Stimulated activated CD4-positive, alpha-beta T cell treated with anti-CD3 and anti-CD28 coated beads, Interleukin-1b, Interleukin-23, amount 100 ng/mL, for 1 hour (primary cell): ENCODE measurements at regions not wholly inside any gene's neighbourhood (a gene's known extent, or its start where the extent isn't known, plus 50 kb on each side); places are given as distances from the start of the nearest gene placed in this dataset.

Experiments
- DNase-seq, 2 donors: peaks; one replicate each; pipeline ENCODE4 v3.0.0-alpha.2; 2020; ENCODE audit warnings: low read depth in 2 of 2

DNA sequence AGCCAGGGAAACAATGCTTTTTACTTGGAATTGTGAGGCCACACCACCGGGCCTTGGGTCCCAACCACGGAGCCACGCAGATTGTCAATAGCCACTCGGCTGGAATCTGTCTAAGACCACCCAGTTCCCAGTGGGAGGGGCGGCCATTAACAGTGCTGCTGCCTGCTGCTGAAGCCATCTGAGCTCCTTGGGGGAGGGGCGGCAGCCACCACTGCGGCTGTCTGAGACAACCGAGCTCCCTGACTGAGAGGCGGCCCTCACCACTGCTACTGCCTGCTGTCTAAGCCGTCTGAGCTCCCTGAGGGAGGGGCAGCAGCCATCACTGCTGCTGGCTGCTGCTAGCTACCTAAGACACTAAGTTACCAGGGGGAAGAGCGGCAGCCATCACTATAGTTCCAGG lies 64.3 kb downstream of the DMRTA2 start:
- DNase-seq, result no peak

DNA sequence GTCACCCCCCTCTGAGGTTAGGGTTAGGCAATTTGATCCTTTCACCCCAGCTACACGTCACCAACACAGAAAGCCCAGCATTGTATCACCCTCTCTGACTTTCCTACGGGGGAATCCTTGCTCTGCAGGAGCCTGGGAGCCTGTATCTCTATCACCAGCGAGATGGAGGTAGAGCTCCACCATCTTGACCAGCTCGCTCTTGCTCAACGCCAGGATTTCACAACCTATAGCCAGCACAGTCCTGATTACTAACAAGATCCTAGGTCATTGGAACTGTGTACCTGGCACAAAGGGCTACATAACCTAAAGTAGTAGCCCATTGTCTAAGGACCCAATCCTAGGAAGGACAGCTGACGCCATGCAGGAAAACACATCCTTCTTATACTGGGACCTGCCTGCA lies 66.1 kb downstream of the DMRTA2 start:
- no peak for DNase-seq

DNA sequence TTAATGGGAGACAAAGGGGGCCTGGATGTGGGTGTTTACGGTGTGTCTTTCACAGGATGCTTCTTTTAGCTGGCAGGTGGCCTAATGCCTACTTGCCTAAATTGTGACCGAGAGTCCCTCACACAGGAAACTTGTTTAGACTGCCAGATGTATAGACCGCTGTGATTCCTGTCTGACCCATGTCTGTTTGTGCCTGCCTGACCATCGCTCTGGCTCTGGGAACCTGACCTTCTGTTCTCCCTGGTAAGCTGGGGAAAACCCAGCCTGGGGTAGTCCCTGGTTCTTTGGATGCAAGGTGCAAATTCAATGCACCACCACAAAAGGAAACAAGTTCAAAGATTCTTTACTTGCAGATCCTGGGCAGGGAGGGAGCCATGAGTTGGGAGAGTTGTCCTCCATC lies 68.4 kb downstream of the DMRTA2 start:
- no peak for DNase-seq

DNA sequence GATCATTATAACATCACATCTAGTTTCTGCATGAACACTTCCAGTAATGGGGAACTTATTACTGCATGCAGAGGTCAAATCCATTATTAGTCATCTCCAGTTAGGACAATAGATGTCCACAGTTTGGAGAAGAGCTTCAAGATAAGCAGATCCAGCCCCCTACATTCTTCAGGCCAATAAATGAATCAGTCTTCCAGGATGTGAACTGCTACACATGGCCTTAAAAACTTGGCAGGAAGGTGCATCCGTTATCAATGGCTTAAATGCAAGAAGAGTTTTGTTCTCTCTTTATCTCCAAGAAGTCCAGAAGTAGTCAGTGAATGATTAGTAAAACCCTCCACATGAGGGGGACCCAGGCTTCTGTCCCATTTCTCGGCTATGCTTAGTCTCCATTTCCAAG lies 70.8 kb downstream of the DMRTA2 start:
- DNase-seq, result no peak

DNA sequence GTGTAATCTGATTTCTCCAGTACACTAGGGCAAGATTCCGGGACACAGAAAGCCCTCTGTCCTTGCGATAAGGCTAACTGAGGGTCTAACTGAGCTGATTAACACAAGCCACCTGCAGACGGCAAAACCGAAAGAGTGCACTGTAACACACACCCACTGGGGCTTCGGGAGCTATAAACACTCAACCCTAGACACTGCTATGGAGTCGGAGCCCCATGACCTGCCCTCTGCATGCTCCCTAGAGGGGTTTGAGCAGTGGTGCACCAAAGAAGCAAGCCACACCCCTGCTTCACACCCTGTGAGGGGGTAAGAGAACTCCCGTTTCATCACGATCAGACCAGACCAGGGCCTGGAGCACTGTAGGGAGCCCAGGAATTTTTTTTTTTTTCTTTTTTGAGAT lies 72.4 kb downstream of the DMRTA2 start:
- no peak for DNase-seq

DNA sequence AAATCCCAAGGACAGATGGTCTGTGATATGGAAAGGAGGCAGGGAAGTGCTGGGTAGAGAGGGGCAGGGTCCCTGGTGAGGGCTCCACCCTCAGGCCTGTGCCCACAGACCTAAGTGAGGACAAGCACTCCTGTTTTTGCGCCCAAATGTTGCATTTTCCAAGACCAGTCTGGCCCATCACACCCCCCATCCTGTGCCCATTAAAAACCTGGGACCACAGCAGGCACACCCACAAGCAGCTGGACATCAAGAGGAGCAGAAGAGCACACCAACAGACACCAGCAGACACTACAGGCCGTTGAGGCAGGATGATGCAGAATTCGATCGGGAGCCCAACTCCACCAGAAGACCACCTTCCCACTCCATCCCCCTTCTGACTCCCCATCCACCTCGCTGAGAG lies 72.8 kb downstream of the DMRTA2 start:
- DNase-seq, result no peak

- no peak for DNase-seq
These were observed 74.0 kb downstream of the DMRTA2 start for GRCh38 chr1:50349242-50349565.

DNA sequence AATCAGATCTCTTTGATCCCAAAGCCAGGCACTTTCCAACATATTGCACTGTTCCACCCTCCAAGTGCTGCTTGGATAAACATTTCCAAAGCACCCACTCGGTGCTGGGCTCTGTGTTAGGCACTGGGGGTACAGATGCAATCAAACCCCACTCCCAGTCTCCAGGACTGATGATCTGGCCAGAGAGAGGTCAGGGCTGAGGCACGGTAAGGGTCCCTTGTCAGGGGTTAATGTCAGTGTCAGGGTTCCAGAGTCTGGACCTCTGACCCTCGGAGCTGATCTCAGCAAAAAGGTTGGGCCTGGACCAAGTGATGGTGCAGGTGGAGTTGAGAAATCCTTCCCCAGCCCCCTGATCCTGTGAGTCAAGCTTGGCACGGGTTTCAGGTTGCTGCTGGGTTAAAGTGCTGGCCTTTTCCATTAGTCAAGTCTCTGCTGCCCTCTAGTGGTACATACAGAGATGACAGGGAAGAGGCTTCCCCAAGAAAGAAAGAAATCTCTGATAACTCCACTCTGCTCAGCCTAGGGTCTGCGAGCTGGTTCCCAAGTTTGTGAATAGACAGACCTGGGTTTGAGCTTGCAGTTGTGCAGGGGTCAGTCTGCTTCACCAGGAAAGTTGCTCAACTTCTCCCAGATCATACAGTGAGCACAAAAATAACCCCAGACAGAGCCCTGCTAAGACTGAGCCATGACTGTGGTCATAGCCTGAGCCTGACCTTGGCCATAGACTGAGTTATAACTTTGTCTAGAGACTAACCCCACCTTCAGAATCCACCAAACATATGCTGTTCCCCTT lies 74.6 kb downstream of the DMRTA2 start:
- DNase-seq, result no peak

DNA sequence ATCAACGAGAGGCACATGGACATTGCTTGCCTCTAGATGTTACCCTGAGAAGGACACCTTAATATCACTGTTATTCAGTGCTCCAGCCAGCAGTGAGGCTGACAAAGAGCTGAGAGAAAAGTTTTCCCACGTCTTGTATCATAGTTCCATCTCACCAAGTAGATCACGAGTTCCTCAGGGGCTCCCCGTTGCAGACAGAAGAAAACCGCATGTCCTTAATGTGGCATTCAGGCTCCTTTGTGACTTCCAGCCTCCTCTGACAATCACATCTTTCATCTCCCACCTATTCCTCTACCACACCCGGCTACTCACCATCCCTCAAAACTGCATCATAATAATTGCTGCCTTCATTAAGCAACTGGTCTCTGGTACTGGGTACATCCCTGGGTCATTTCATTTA lies 75.3 kb downstream of the DMRTA2 start:
- DNase-seq, result no peak

GRCh38 chr1:50346621-50347020 lies 76.6 kb downstream of the DMRTA2 start:
- no peak for DNase-seq

DNA sequence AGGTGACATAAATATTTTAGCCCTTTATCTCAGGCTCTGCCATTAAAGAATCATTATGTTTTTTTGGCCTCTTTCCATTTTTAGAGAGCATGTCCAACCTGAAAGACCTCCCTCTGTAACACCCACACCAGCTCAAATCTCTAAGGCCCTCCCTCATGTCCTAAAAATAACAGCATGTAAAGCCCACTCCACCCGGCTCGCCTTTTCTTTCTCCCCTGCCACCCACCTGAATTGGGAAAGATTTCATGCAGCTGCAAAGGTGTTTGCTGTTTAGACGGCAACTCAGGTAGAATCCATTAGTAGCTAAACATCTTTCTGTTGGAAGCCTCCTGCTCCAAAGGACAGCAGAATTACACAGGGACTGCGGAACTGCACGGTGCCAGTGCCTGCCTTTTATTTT lies 79.9 kb downstream of the DMRTA2 start:
- no peak for DNase-seq

DNA sequence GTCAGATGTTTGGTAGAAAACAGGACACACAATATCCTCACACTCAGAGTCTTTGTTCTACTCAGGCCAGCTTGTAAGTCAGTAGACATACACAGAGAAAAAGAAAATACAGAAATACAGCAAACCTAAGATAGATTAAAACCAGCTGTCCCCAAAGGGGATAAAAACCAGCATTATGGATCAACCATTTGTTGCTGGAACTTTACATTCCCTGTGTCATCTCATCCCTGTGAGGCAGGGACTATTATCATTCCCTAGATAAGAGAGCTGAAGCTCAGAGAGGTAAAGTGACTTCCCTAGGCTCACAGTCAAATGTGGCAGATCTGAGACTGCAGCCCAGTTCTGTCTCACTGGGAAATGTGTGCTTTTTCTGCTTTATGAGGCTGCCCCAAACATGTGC lies 80.7 kb downstream of the DMRTA2 start:
- no peak for DNase-seq

DNA sequence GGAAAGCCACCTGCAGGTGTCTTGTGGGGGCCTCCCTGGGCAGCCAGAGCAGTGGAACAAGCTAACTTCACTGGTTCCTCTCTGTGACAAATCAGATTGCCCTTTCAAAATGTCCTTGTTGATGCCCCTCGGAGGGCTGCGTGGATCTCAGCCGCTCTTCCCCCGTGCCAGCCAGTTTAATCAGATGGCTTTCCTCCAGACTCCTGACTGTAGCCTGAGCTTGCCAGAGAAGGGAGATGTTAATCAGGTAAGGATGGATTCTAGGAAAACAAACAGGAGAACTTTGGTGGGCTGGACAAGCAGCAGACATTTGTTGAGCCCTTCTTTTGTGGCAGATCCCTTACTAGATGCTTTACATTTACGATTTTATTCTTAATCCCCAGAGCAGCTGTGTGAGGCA lies 88.2 kb downstream of the DMRTA2 start:
- no peak for DNase-seq

GRCh38 chr1:50333595-50333974 lies 89.7 kb downstream of the DMRTA2 start:
- peak in 1 of 2 donors; percentile 32 for DNase-seq

DNA sequence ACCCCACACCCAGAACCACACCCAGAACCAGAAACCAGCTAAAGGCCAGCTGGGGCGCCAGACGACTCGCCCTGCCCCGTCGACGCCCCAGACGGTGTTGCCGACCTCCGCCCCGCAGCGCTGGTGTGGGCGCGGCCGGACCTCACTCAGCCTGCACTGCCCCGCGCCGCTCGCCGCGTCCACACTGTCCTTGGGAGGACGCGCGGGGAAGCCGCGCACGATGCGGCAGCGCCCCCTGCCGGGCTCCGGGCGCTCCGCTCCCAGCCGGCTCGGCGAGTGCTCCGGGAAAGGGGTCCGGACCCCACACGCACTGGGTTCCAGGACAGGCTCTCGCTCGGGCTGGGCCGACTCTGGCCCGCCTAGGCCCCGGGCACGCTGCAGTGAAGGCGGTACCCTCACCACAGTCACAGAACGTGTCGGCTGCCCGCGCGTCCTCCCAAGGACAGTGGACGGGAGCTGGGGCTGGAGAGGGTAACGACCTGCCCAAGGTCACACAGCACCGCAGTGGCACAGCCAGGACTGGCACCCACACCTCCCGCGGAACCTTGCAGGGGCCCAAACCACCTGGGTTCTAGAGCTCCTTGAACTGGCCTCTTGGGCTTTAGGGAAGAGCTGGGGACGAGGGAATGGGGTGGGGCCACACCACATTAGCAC lies 90.2 kb downstream of the DMRTA2 start:
- DNase-seq, result peak in 1 of 2 donors; percentile 12

DNA sequence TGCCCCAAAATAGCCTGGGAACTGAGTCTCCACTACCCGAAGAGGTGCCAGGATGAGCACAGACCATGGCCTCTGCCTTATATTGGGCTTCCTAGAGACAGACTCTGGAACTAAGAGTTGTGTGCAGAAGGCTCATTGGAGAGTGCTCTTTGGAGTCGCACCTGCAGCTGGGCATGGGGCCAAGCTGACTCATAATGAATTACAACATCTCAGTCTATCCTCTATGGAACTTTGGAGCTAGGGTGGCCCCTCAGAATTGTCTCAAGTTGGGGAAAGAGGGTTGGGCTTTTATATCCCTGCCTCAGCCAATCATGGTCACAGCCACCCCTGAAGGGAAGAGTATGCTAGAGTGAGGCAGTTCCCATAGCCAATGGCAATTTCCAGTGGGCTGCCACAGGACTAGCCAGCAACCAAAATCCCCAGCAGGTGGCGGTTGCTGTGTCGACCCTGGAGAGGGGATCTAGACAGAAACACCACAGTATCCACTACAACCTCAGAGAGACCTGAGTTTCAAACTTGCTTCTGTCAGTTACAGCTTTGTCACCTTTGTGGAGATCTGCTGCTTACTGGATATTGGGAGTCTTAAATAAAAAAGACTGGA lies 93.8 kb downstream of the DMRTA2 start:
- DNase-seq, result no peak

GRCh38 chr1:50328552-50328951 lies 94.7 kb downstream of the DMRTA2 start:
- no peak for DNase-seq

DNA sequence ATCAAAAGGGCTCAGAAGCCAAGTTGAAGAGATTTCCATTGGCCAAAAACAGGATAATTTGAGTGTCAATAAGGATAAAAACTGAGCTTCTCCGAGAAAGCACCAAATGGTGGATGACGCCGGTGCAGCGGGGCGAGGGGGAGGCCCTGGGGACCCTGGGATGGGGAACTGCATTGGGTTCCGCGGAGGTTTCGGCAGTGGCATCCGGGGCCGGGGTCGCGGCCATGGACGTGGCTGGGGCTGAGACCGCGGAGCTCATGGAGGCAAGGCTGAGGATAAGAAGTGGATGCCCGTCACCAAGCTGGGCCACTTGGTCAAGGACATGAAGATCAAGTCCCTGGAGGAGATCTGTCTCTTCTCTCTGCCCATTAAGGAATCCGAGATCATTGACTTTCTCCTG lies 97.2 kb downstream of the DMRTA2 start:
- DNase-seq, result no peak

DNA sequence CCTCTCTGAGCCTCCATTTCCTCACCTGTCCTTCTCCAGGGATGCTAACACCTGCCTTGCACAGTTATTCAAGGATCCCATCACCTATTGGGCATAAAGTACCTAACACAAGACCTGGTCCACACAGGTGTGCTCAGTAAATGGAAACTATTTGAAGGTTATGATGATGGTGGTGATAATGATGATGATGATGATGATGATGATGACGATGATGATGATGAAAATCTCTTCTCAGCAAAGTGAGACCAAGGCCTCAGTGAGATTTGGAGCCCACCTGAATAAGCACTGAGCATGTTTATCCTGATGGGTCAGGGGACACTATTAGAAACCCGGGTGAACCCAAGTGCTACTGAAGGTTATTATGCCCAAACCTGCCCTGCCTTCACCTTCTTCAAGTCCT lies 100.7 kb downstream of the DMRTA2 start:
- DNase-seq, result no peak

- no peak for DNase-seq
These were observed 104.8 kb downstream of the DMRTA2 start for GRCh38 chr1:50318428-50318827.

DNA sequence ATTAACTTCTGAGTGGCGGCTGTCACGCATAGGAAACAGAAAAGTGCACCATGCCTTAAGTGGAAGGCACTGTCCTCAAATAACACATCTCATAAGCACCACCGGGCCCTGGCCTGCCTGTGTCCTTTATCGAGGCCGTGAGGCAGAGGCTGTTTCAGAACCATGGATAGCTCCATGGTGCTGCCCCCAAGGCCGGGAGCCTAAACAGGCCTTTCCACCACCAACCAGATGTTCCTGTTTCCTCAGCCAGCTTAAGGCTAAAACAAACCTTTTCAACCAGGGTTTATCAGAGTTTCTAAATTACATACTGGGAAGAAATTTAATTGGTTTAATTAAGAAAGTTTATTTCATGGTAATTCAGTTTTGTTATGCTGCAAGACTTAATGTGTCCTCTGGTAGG lies 114.4 kb downstream of the DMRTA2 start:
- no peak for DNase-seq

DNA sequence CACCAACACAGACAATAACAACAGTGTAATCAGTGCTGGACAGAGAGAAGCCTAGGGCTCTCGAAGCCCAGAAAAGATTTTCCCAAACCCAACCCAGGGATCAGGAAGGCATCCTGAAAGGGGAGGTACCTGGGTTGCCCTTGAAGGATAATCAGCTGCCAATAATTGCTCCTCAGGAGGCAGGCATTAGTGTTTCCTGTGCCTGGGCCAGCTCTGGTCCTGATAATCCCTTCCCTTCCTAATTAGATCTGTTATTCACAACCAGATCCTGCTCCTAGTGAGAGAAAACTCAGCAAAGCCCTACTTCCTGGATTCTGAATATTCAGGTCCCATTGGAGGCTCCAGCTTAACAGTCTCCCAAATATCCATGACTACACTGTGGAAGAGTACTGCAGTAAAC lies 117.4 kb downstream of the DMRTA2 start:
- DNase-seq, result no peak

DNA sequence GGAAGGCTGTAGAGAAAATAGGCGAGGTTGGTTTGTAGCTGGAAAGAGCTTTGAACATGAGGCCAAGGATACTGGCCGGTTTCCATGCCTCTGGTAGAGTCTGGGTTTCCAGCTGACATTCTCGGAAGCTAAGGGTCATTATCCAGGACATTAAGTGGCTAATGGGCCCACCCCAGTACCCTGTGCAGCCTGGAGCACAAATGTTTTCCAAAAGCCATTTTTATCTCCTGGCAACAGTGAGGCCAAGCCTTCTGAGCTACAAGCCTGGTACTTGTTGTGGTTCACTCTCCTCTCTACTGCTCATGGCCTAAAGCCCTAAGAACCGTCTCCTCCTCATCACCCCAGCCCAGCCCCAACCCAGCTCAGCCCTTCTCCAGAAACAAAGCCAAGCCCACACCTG lies 122.9 kb downstream of the DMRTA2 start:
- DNase-seq, result no peak
